Urinary bladder (tissue), 3 donors: ENCODE measurements at regions not wholly inside any gene's neighbourhood (a gene's known extent, or its start where the extent isn't known, plus 50 kb on each side); places are given as distances from the start of the nearest gene placed in this dataset.

ENCODE experiments used
- DNase-seq: peaks from one replicate; pipeline ENCODE4 v3.0.0-alpha.2; 2015; ENCODE audit errors: extremely low spot score
- H3K27ac ChIP-seq: one replicate; pipeline ENCODE4 v1.5.1; 2013; ENCODE audit warnings: low read depth, mild to moderate bottlenecking, moderate library complexity
- H3K36me3 ChIP-seq: one replicate; pipeline ENCODE4 v1.6.1; 2013; ENCODE audit warnings: mild to moderate bottlenecking, moderate library complexity; ENCODE audit not compliant: insufficient read depth
- H3K4me1 ChIP-seq: one replicate; pipeline ENCODE4 v1.6.1; 2013; ENCODE audit warnings: mild to moderate bottlenecking, moderate library complexity; ENCODE audit not compliant: insufficient read depth
- H3K4me3 ChIP-seq: one replicate; pipeline ENCODE4 v1.5.1; 2013; ENCODE audit warnings: low read depth, low read length
- WGBS: extraction: QIAGEN DNeasy Blood & Tissue Kit; methylation state at CpG from one replicate; pipeline ENCODE4 v1.1.7; 2013; 5-methylcytosine and 5-hydroxymethylcytosine counted together
- donor health status: healthy with polysubstance abuse.
- donor health status: healthy.

DNA sequence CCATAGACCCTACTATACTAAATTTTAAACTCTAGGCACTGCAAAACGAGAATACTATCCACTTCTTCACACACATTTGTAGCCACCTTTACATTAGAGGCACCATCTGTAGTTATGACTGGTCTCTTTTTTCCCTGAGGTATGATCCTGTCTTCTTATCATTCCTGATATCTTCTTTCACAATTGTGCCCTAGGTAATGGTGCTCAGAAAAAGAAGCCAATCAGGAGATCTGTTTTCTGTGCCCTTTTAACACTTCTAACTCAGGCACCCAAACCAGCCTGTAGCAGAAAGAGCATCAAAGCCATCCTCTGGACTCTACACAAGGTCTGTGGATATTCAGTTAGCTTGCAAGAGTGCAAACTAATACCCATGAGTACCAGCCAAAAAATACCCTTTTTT, 149.7 kb upstream of the SGK1 start:
- Histone ChIP-seq H3K27ac (no peak overlapping the region), H3K4me1 (no peaks in the 10 kb centered on the region), H3K36me3 (no peaks in the 10 kb centered on the region), H3K4me3 (no peak overlapping the region)
- 89% methylated on average over 1 of the region's 1 CpG for WGBS
- DNase-seq, result no peak

DNA sequence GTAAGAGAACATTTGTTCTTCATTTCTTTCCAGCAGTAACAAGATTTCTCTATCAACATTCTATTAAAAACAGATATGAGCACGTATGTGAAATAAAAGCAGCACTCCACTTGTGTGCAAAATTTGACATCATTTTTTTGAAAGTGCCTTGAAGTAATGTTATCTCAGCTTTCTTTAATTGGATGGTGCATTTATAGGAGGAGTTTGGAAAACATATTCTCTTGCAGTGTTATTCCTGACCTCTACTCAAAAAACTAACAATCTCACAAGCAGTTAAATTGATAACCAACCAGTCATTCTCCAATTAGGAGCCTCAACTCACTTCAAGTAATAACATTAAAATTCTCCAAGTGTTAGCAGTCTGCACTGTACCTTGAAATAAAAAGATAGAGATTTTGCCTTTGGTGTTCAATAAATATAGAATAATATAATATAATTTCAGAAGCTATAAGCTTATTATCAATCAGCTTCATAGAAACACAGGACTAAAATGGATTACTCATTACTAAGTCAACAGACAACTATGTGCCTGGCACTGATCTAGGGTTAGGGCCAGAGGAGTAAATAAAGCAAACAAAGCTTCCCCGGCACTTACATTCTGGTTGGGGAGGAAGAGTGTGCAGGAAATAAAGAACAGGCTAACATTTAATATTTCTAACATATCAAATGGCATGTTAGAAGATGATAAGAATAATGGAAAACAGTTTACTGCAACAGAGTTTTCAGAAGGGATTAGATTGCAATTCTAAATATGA, 149.0 kb upstream of the SGK1 start:
- H3K36me3 ChIP-seq, result no peaks in the 10 kb centered on the region
- no peak overlapping the region for H3K4me3 ChIP-seq
- no peaks in the 10 kb centered on the region for H3K4me1 ChIP-seq
- 64% methylated on average over 2 of the region's 2 CpGs for WGBS
- no peak for DNase-seq
- H3K27ac ChIP-seq, result no peak overlapping the region

DNA sequence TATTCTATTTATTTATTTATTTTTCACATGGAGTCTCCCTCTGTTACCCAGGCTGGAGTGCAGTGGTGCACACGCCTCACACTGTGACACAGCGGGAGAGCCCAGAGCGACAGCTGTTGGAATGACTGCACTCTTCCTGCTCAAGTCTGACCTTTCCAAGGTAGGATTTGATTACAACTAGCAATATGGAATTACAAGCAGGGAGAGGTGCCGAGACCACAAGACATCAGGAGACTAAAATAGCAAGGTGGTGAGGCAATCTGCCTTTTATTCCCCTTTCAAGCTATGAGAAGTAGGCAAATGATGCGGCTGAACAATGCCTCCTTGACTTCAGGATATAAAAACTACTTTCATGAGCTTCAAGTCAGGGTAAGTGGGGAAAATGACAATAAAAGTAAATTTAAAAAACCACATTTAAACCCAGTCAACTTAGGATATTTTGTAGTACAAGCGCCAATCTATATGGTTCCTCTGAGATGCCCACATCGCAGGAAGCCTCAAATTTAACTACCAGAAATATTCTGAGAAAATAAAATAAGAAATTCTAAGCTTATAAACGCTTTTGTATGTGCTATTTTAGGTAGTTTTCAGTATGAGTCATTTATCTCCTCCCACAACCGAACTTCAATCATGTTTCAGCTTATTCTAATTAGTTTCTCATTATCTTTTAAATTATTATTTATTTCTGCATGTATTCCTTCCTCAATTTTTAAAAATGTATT, 146.9 kb upstream of the SGK1 start:
- Histone ChIP-seq H3K4me1 (peaks cover 1% of the 10 kb centered on the region), H3K36me3 (no peaks in the 10 kb centered on the region), H3K27ac (no peak overlapping the region), H3K4me3 (no peak overlapping the region)
- WGBS, result 86% methylated on average over 9 of the region's 9 CpGs
- DNase-seq, result no peak

GRCh38 chr6:134458857-134459657, 141.1 kb upstream of the SGK1 start:
- Histone ChIP-seq H3K4me1 (peaks cover 1% of the 10 kb centered on the region), H3K36me3 (no peaks in the 10 kb centered on the region), H3K4me3 (no peak overlapping the region), H3K27ac (no peak overlapping the region)
- no peak for DNase-seq
- whole genome bisulfite sequencing, result 73% methylated on average over 7 of the region's 7 CpGs

GRCh38 chr6:134457941-134458340, 140.0 kb upstream of the SGK1 start:
- DNase-seq, result no peak
- Histone ChIP-seq H3K36me3 (no peaks in the 10 kb centered on the region), H3K27ac (no peak overlapping the region), H3K4me1 (peaks cover 1% of the 10 kb centered on the region), H3K4me3 (no peak overlapping the region)
- WGBS, result 84% methylated on average over 5 of the region's 5 CpGs

DNA sequence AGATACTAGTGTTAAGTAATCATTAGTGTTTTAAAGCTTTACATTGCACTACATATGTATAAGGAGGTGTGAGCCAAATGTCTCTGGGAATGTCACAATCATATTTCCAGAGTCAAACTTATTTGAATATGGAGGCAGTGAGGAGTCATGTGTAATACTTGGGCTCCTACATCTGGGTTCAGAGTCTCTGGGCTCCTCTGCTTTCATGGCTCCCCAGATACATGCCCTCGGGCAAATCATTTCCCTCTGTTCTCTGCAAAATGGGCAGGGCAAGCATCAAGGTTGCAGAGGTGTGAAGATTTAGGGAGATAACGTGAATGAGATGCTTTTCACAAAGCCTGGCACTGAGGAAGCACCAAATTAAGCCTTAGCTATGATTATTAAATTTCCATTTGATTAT, 138.3 kb upstream of the SGK1 start:
- H3K4me1 ChIP-seq, result no peaks in the 10 kb centered on the region
- no peaks in the 10 kb centered on the region for H3K36me3 ChIP-seq
- no peak for DNase-seq
- WGBS, result 77% methylated on average over 2 of the region's 2 CpGs
- no peak overlapping the region for H3K27ac ChIP-seq
- no peak overlapping the region for H3K4me3 ChIP-seq

DNA sequence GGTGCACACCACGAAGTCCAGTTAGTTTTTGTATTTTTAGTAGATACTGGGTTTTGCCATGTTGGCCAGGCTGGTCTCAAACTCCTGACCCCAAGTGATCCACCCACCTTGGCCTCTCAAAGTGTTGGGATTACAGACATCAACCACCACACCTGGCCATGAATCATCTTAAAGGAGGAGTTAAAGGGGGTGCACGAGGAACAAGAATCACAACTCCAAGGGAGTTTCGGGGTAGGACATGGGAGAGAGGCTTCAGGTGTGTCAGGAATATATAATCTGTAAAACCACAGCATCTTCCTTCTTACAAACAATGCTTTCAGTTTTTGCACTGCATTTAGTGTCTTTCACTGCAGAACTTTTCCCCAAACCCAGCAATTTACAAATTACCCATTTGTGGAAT, 137.4 kb upstream of the SGK1 start:
- H3K4me3 ChIP-seq, result no peak overlapping the region
- H3K27ac ChIP-seq, result no peak overlapping the region
- 89% methylated on average over 3 of the region's 3 CpGs for WGBS
- H3K36me3 ChIP-seq, result no peaks in the 10 kb centered on the region
- H3K4me1 ChIP-seq, result no peaks in the 10 kb centered on the region
- DNase-seq, result no peak

GRCh38 chr6:134454794-134455193, 136.9 kb upstream of the SGK1 start:
- Histone ChIP-seq H3K36me3 (no peaks in the 10 kb centered on the region), H3K4me1 (no peaks in the 10 kb centered on the region), H3K4me3 (no peak overlapping the region), H3K27ac (no peak overlapping the region)
- 48% methylated on average over 2 of the region's 2 CpGs for WGBS
- no peak for DNase-seq

- WGBS, result 92% methylated on average over 5 of the region's 5 CpGs
- Histone ChIP-seq H3K36me3 (no peaks in the 10 kb centered on the region), H3K4me3 (no peak overlapping the region), H3K4me1 (no peaks in the 10 kb centered on the region), H3K27ac (no peak overlapping the region)
- DNase-seq, result no peak
These were observed 136.0 kb upstream of the SGK1 start for GRCh38 chr6:134453792-134454510.

- 55% methylated on average over 3 of the region's 3 CpGs for WGBS
- no peak overlapping the region for H3K4me3 ChIP-seq
- H3K4me1 ChIP-seq, result no peaks in the 10 kb centered on the region
- H3K27ac ChIP-seq, result no peak overlapping the region
- H3K36me3 ChIP-seq, result no peaks in the 10 kb centered on the region
- DNase-seq, result no peak
These were observed 135.0 kb upstream of the SGK1 start for GRCh38 chr6:134452906-134453305.

- WGBS, result 94% methylated on average over 1 of the region's 1 CpG
These were observed 133.6 kb upstream of the SGK1 start for GRCh38 chr6:134451529-134451928.

GRCh38 chr6:134449781-134450180, 131.9 kb upstream of the SGK1 start:
- no peak for DNase-seq
- WGBS, result 65% methylated on average over 2 of the region's 2 CpGs
- no peaks in the 10 kb centered on the region for H3K4me1 ChIP-seq
- no peak overlapping the region for H3K4me3 ChIP-seq
- no peaks in the 10 kb centered on the region for H3K36me3 ChIP-seq
- H3K27ac ChIP-seq, result no peak overlapping the region

More at GRCh38 chr6:134451529-134451928, 133.6 kb upstream of the SGK1 start:
- H3K4me3 ChIP-seq, result no peak overlapping the region
- DNase-seq, result no peak
- H3K4me1 ChIP-seq, result no peaks in the 10 kb centered on the region
- no peaks in the 10 kb centered on the region for H3K36me3 ChIP-seq
- no peak overlapping the region for H3K27ac ChIP-seq

DNA sequence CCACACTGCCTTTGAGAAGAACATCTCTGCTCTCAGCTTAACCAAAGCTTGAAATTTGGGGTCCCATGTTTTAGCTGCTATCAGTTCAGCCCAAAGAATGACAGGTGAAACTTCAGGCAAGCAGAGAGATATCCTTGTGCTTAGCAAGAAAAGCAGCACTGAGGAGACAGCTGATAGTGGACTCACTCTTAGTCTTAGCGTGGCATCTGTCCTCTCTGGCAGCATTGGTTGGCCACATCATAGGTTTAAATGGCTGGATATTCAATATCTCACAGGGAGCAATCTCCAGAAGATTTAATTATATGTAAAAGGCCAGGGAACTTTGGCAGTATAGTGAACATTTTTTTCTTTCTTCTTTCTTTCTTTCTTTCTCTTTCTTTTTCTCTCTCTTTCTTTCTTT, 131.1 kb upstream of the SGK1 start:
- H3K4me3 ChIP-seq, result no peak overlapping the region
- WGBS, result 94% methylated on average over 1 of the region's 1 CpG
- no peak overlapping the region for H3K27ac ChIP-seq
- H3K36me3 ChIP-seq, result no peaks in the 10 kb centered on the region
- DNase-seq, result no peak
- no peaks in the 10 kb centered on the region for H3K4me1 ChIP-seq
